H9 (cell line): ENCODE measurements at regions not wholly inside any gene's neighbourhood (a gene's known extent, or its start where the extent isn't known, plus 50 kb on each side); places are given as distances from the start of the nearest gene placed in this dataset.

Experiments used
- DNase-seq: peaks from one replicate; pipeline ENCODE4 v3.0.0-alpha.2; 2017
- H2AFZ ChIP-seq: one replicate; pipeline ENCODE4 v1.6.1; 2013; ENCODE audit warnings: mild to moderate bottlenecking, low read length, control low read depth, moderate library complexity
- H2AK5ac ChIP-seq: 2 replicates; pipeline ENCODE4 v1.6.1; 2013; ENCODE audit warnings: low read length, control low read depth, mixed read lengths; ENCODE audit not compliant: insufficient read length
- H2BK120ac ChIP-seq: one replicate; pipeline ENCODE4 v1.6.1; 2013; ENCODE audit warnings: low read depth, mild to moderate bottlenecking, low read length, control low read depth, inconsistent platforms; ENCODE audit not compliant: poor library complexity, severe bottlenecking
- H2BK12ac ChIP-seq: 2 replicates; pipeline ENCODE4 v1.6.1; 2013; ENCODE audit warnings: low read length, control low read depth, mixed read lengths, low read depth; ENCODE audit not compliant: insufficient read length
- H2BK15ac ChIP-seq: 2 replicates; pipeline ENCODE4 v1.6.1; 2013; ENCODE audit warnings: low read depth, low read length, control low read depth
- H2BK20ac ChIP-seq: one replicate; pipeline ENCODE4 v1.6.1; 2013; ENCODE audit warnings: low read depth, mild to moderate bottlenecking, low read length, control low read depth, inconsistent platforms; ENCODE audit not compliant: poor library complexity, severe bottlenecking
- H2BK5ac ChIP-seq: 2 replicates; pipeline ENCODE4 v1.6.1; 2013; ENCODE audit warnings: low read length, control low read depth, mixed read lengths; ENCODE audit not compliant: insufficient read length
- H3K14ac ChIP-seq: 2 replicates; pipeline ENCODE4 v1.6.1; 2013; ENCODE audit warnings: low read length, control low read depth; ENCODE audit not compliant: insufficient read depth
- H3K18ac ChIP-seq: 2 replicates; pipeline ENCODE4 v1.6.1; 2013; ENCODE audit warnings: low read depth, mild to moderate bottlenecking, mixed read lengths, low read length, control low read depth; ENCODE audit not compliant: insufficient read length
- H3K23ac ChIP-seq: 2 replicates; pipeline ENCODE4 v1.6.1; 2013; ENCODE audit warnings: low read length, control low read depth, mixed read lengths, low read depth; ENCODE audit not compliant: insufficient read length
- H3K23me2 ChIP-seq: 2 replicates; pipeline ENCODE4 v1.6.1; 2013; ENCODE audit warnings: low read depth, mild to moderate bottlenecking, mixed read lengths, low read length, control low read depth; ENCODE audit not compliant: insufficient read length, poor library complexity, severe bottlenecking
- H3K27ac ChIP-seq: 2 replicates; pipeline ENCODE4 v1.5.1; 2013; ENCODE audit warnings: low read length, control low read depth, mixed read lengths, low read depth; ENCODE audit not compliant: insufficient read length
- H3K27me3 ChIP-seq: 2 replicates; pipeline ENCODE4 v1.6.1; 2013; ENCODE audit warnings: low read length, control low read depth, inconsistent platforms; ENCODE audit not compliant: insufficient read depth
- H3K4ac ChIP-seq: 2 replicates; pipeline ENCODE4 v1.6.1; 2013; ENCODE audit warnings: low read depth, mild to moderate bottlenecking, control low read depth, inconsistent platforms, low read length, moderate library complexity
- H3K4me1 ChIP-seq: 2 replicates; pipeline ENCODE4 v1.6.1; 2013; ENCODE audit warnings: low read length, control low read depth, inconsistent platforms; ENCODE audit not compliant: insufficient read depth
- H3K4me2 ChIP-seq: 2 replicates; pipeline ENCODE4 v1.6.1; 2013; ENCODE audit warnings: low read length, control low read depth, mixed read lengths; ENCODE audit not compliant: insufficient read length, insufficient read depth
- H3K56ac ChIP-seq: 2 replicates; pipeline ENCODE4 v1.6.1; 2013; ENCODE audit warnings: low read depth, mild to moderate bottlenecking, mixed read lengths, low read length, control low read depth; ENCODE audit not compliant: insufficient read length
- H3K79me1 ChIP-seq: 2 replicates; pipeline ENCODE4 v1.6.1; 2013; ENCODE audit warnings: low read depth, mild to moderate bottlenecking, moderate library complexity, low read length, control low read depth, inconsistent platforms; ENCODE audit not compliant: insufficient read depth, poor library complexity, severe bottlenecking
- H3K79me2 ChIP-seq: 2 replicates; pipeline ENCODE4 v1.6.1; 2013; ENCODE audit warnings: low read length, control low read depth, inconsistent platforms; ENCODE audit not compliant: insufficient read depth
- H3K9ac ChIP-seq: 2 replicates; pipeline ENCODE4 v1.6.1; 2013; ENCODE audit warnings: low read length, control low read depth, mixed read lengths; ENCODE audit not compliant: insufficient read length; ENCODE audit errors: extremely low read depth
- H3K9me3 ChIP-seq: one replicate; pipeline ENCODE4 v1.6.1; 2013; ENCODE audit warnings: low read depth, low read length, inconsistent platforms; ENCODE audit not compliant: control insufficient read depth
- H3T11ph ChIP-seq: one replicate; pipeline ENCODE4 v1.6.1; 2013; ENCODE audit warnings: mild to moderate bottlenecking, low read length, control low read depth, inconsistent platforms
- H4K20me1 ChIP-seq: one replicate; pipeline ENCODE4 v1.6.1; 2013; ENCODE audit not compliant: control insufficient read depth, insufficient read length, insufficient read depth
- H4K5ac ChIP-seq: 2 replicates; pipeline ENCODE4 v1.6.1; 2013; ENCODE audit warnings: low read depth, mild to moderate bottlenecking, mixed read lengths, low read length, control low read depth; ENCODE audit not compliant: insufficient read length
- H4K8ac ChIP-seq: replicated peaks from 2 replicates; pipeline ENCODE4 v1.6.1; 2013; ENCODE audit warnings: low read length, control low read depth, mixed read lengths, low read depth; ENCODE audit not compliant: insufficient read length
- H4K91ac ChIP-seq: 2 replicates; pipeline ENCODE4 v1.6.1; 2013; ENCODE audit warnings: low read depth, mild to moderate bottlenecking, moderate library complexity, mixed read lengths, low read length, control low read depth; ENCODE audit not compliant: insufficient read length
- H3K27ac Mint-ChIP-seq, 3 experiments: 2 replicates in 2 of 3; 3 replicates in 1 of 3; pipeline ENCODE4 v1.8.0; 2020 to 2021; ENCODE audit warnings: mixed read lengths in 3 of 3, mild to moderate bottlenecking in 1 of 3, moderate library complexity in 1 of 3
- H3K27me3 Mint-ChIP-seq: 2 replicates; pipeline ENCODE4 v1.8.0; 2021; ENCODE audit warnings: low read depth, mild to moderate bottlenecking, moderate library complexity, mixed read lengths
- H3K36me3 Mint-ChIP-seq, 3 experiments: 2 replicates in 2 of 3; 3 replicates in 1 of 3; pipeline ENCODE4 v1.8.0; 2020 to 2021; ENCODE audit warnings: low read depth in 3 of 3, mixed read lengths in 3 of 3; ENCODE audit not compliant: insufficient read depth in 1 of 3
- H3K4me1 Mint-ChIP-seq, 2 experiments: 2 replicates each; pipeline ENCODE4 v1.8.0; 2020; ENCODE audit warnings: mixed read lengths in 2 of 2
- H3K4me3 Mint-ChIP-seq, 2 experiments: 2 replicates in 1 of 2; 3 replicates in 1 of 2; pipeline ENCODE4 v1.8.0; 2020 to 2021; ENCODE audit warnings: mild to moderate bottlenecking in 2 of 2, mixed read lengths in 2 of 2, moderate library complexity in 1 of 2
- H3K9me3 Mint-ChIP-seq, 2 experiments: 2 replicates in 1 of 2; 3 replicates in 1 of 2; pipeline ENCODE4 v1.8.0; 2020; ENCODE audit warnings: mild to moderate bottlenecking in 2 of 2, mixed read lengths in 2 of 2, moderate library complexity in 1 of 2
- WGBS: extraction: QIAGEN DNeasy Blood & Tissue Kit; methylation state at CpG from one replicate; pipeline ENCODE4 v1.1.7; 2013; ENCODE audit warnings: missing lambda C conversion rate, low lambda C conversion rate, mixed read lengths; ENCODE audit not compliant: insufficient read length; ENCODE audit errors: extremely low coverage; 5-methylcytosine and 5-hydroxymethylcytosine counted together
- TF ChIP-seq, protein P1 (sequence below): fragments of 200-600 bp; sonication (generic); conservative IDR thresholded peaks from 3 replicates; pipeline ENCODE4 v1.8.0; 2021; ENCODE audit warnings: antibody characterized with exemption, mild to moderate bottlenecking

DNA sequence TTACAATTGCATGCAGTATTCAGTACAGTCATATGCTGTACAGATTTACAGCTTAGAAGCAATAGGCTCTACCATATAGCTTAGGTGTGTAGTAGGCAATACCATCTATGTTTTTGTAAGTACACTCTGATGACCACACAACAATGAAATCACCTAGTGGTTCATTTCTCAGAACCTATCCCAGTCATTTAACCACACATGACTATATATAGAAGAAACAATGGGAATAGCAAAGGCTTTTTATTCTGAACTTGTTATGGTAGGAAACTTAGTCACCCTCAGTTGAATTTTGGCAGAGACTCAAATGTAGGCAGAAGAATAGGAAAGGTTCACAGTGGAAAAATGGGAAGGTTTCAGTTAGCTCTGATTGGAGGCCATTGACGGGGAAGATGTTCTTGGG, 1075.1 kb upstream of the MIR17HG start:
- Histone ChIP-seq H3K9ac (no peak overlapping the region), H2BK12ac (no peak overlapping the region), H3T11ph (no peak overlapping the region), H2AK5ac (no peak overlapping the region), H2BK20ac (no peak overlapping the region), H3K18ac (no peak overlapping the region), H2BK120ac (no peak overlapping the region), H3K4ac (no peak overlapping the region), H4K91ac (no peak overlapping the region), H3K27me3 (no peaks in the 10 kb centered on the region), H2BK5ac (no peak overlapping the region), H2AFZ (no peak overlapping the region), H3K23me2 (no peaks in the 10 kb centered on the region), H3K14ac (no peak overlapping the region), H4K5ac (no peak overlapping the region), H3K27ac (no peak overlapping the region), H3K79me2 (no peaks in the 10 kb centered on the region), H3K4me2 (no peak overlapping the region), H3K9me3 (no peaks in the 10 kb centered on the region), H4K8ac (no peak overlapping the region), H4K20me1 (no peaks in the 10 kb centered on the region), H3K23ac (no peak overlapping the region), H3K79me1 (no peaks in the 10 kb centered on the region), H3K4me1 (no peaks in the 10 kb centered on the region), H3K56ac (no peak overlapping the region), H2BK15ac (no peak overlapping the region)
- no peak for DNase-seq
- H3K4me1 Mint-ChIP-seq: peaks cover 4 to 5% of the 10 kb centered on the region in 2 experiments
- no CpG with 5 or more reads among the region's 1 CpG for WGBS
- H3K4me3 Mint-ChIP-seq: no peak overlapping the region
- H3K9me3 Mint-ChIP-seq: peaks cover 4 to 10% of the 10 kb centered on the region in 2 experiments; a peak in 3 of 5 replicates
- no peaks in the 10 kb centered on the region for H3K27me3 Mint-ChIP-seq
- H3K36me3 Mint-ChIP-seq: peaks cover 0 to 12% (median 9%) of the 10 kb centered on the region in 3 experiments; a peak in 3 of 7 replicates
- TF ChIP-seq, protein P1, sequence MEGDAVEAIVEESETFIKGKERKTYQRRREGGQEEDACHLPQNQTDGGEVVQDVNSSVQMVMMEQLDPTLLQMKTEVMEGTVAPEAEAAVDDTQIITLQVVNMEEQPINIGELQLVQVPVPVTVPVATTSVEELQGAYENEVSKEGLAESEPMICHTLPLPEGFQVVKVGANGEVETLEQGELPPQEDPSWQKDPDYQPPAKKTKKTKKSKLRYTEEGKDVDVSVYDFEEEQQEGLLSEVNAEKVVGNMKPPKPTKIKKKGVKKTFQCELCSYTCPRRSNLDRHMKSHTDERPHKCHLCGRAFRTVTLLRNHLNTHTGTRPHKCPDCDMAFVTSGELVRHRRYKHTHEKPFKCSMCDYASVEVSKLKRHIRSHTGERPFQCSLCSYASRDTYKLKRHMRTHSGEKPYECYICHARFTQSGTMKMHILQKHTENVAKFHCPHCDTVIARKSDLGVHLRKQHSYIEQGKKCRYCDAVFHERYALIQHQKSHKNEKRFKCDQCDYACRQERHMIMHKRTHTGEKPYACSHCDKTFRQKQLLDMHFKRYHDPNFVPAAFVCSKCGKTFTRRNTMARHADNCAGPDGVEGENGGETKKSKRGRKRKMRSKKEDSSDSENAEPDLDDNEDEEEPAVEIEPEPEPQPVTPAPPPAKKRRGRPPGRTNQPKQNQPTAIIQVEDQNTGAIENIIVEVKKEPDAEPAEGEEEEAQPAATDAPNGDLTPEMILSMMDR: no peak
- H3K27ac Mint-ChIP-seq: no peak overlapping the region
